CD4-positive, CD25-positive, alpha-beta regulatory T cell (primary cell): ENCODE measurements at regions not wholly inside any gene's neighbourhood (a gene's known extent, or its start where the extent isn't known, plus 50 kb on each side); places are given as distances from the start of the nearest gene placed in this dataset.

Experiments used
- ATAC-seq, 2 donors: fragments of 150-1000 bp; cut with Tn5 transposase; one replicate each; pipeline ENCODE4 v1.10.0; 2021; ENCODE audit warnings: low read depth in 2 of 2, moderate number of reproducible peaks in 2 of 2, moderate library complexity in 1 of 2
- DNase-seq, 3 donors: peaks; one replicate each; pipeline versions ENCODE4 v3.0.0 to v3.0.0-alpha.2; 2012 to 2022; ENCODE audit warnings: mixed read lengths in 1 of 3
- H3K27ac ChIP-seq: one replicate; pipeline ENCODE4 v1.7.0; 2013; ENCODE audit warnings: mild to moderate bottlenecking, low read length; ENCODE audit not compliant: insufficient read depth, poor library complexity, severe bottlenecking
- H3K27me3 ChIP-seq: one replicate; pipeline ENCODE4 v1.7.0; 2013; ENCODE audit warnings: low read length; ENCODE audit not compliant: control insufficient read depth, insufficient read depth
- H3K36me3 ChIP-seq: one replicate; pipeline ENCODE4 v1.7.0; 2013; ENCODE audit warnings: mild to moderate bottlenecking, low read length, moderate library complexity; ENCODE audit not compliant: control insufficient read depth, insufficient read depth
- H3K4me1 ChIP-seq: 2 replicates; pipeline ENCODE4 v1.7.0; 2013; ENCODE audit warnings: mild to moderate bottlenecking, low read length; ENCODE audit not compliant: insufficient read depth, control insufficient read depth, poor library complexity, severe bottlenecking
- H3K4me3 ChIP-seq: one replicate; pipeline ENCODE4 v1.7.0; 2013; ENCODE audit warnings: low read depth, mild to moderate bottlenecking, low read length, moderate library complexity
- H3K9me3 ChIP-seq, 2 experiments: 1 replicate in 1 of 2; 2 replicates in 1 of 2; pipeline ENCODE4 v1.7.0; 2013; ENCODE audit warnings: low read length in 2 of 2, mild to moderate bottlenecking in 1 of 2, moderate library complexity in 1 of 2; ENCODE audit not compliant: control insufficient read depth in 2 of 2
- H3K27ac Mint-ChIP-seq, 3 donors: one replicate each; pipeline ENCODE4 v1.8.0; 2020 to 2022; ENCODE audit warnings: mild to moderate bottlenecking in 3 of 3, mixed read lengths in 3 of 3, moderate library complexity in 2 of 3
- H3K27me3 Mint-ChIP-seq: one replicate; pipeline ENCODE4 v1.8.0; 2022; ENCODE audit warnings: mild to moderate bottlenecking, mixed read lengths
- H3K36me3 Mint-ChIP-seq: one replicate; pipeline ENCODE4 v1.8.0; 2020; ENCODE audit warnings: mixed read lengths
- H3K4me1 Mint-ChIP-seq, 4 donors: one replicate each; pipeline ENCODE4 v1.8.0; 2020 to 2022; ENCODE audit warnings: mixed read lengths in 4 of 4, mild to moderate bottlenecking in 1 of 4
- H3K4me3 Mint-ChIP-seq, 4 donors: one replicate each; pipeline ENCODE4 v1.8.0; 2020 to 2022; ENCODE audit warnings: mild to moderate bottlenecking in 4 of 4, mixed read lengths in 4 of 4, moderate library complexity in 3 of 4
- H3K9me3 Mint-ChIP-seq, 7 donors: one replicate each; pipeline ENCODE4 v1.8.0; 2020 to 2022; ENCODE audit warnings: mixed read lengths in 7 of 7, mild to moderate bottlenecking in 3 of 7, moderate library complexity in 2 of 7

DNA sequence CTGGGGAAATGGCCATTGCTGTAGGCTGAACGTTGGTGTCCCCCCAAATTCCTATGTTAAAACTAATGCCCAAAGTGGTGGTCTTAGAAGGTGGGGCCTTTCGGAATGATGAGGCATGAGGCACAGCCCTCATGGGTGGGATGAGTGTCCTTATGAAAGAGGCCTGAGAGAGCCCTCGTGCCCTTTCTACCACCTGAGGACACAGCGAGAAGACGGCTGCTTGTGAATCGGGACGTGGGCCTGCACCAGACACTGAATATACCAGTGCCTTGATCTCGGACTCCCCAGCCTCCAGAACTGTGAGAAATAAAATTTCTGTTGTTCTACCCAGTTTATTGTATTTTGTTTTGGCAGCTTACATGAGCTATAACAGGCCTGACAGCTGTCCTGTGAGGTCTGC, 162.9 kb upstream of the B3GAT1 start:
- Histone ChIP-seq H3K27ac (no peak overlapping the region), H3K36me3 (no peaks in the 10 kb centered on the region), H3K9me3 (no peaks in the 10 kb centered on the region), H3K4me1 (no peaks in the 10 kb centered on the region), H3K4me3 (no peak overlapping the region), H3K27me3 (no peaks in the 10 kb centered on the region)
- ATAC-seq: no peak
- Mint-ChIP-seq H3K36me3 (no peaks in the 10 kb centered on the region), H3K4me3 (no peak overlapping the region), H3K4me1 (no peaks in the 10 kb centered on the region), H3K27ac (no peak overlapping the region), H3K9me3 (no peaks in the 10 kb centered on the region), H3K27me3 (peaks cover 12% of the 10 kb centered on the region)
- no peak for DNase-seq

DNA sequence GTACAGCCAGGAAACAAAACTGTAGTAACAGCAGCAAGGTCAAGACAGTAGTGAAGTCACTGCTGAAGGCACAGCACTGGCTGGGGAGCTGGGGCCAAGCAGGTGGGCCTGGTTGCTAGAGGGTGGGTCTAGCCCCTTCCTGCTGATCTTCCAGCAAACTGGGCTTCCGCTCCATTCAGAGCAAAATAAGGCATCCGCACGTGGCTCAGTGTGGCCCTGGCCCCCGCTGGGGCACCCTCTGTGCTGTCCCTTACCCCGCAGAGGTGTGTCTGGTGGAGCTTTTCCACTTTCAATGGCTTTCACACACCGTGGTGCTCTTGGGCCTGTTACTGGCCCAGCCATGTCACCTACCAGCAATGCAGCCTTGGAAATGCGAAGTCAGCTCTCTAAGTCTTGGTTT, 162.4 kb upstream of the B3GAT1 start:
- no peaks in the 10 kb centered on the region for H3K9me3 Mint-ChIP-seq
- ATAC-seq (no peak), DNase-seq (no peak)
- no peaks in the 10 kb centered on the region for H3K36me3 Mint-ChIP-seq
- no peaks in the 10 kb centered on the region for H3K4me1 ChIP-seq
- peaks cover 12% of the 10 kb centered on the region for H3K27me3 Mint-ChIP-seq
- no peaks in the 10 kb centered on the region for H3K9me3 ChIP-seq
- no peaks in the 10 kb centered on the region for H3K27me3 ChIP-seq
- no peak overlapping the region for H3K27ac Mint-ChIP-seq
- no peak overlapping the region for H3K27ac ChIP-seq
- H3K36me3 ChIP-seq: no peaks in the 10 kb centered on the region
- H3K4me1 Mint-ChIP-seq: no peaks in the 10 kb centered on the region
- no peak overlapping the region for H3K4me3 Mint-ChIP-seq
- no peak overlapping the region for H3K4me3 ChIP-seq

- no peaks in the 10 kb centered on the region for H3K27me3 ChIP-seq
- peaks cover 12% of the 10 kb centered on the region for H3K27me3 Mint-ChIP-seq
- H3K9me3 Mint-ChIP-seq: no peaks in the 10 kb centered on the region
- no peaks in the 10 kb centered on the region for H3K9me3 ChIP-seq
- no peak overlapping the region for H3K4me3 ChIP-seq
- no peaks in the 10 kb centered on the region for H3K4me1 ChIP-seq
- no peaks in the 10 kb centered on the region for H3K36me3 Mint-ChIP-seq
- no peaks in the 10 kb centered on the region for H3K36me3 ChIP-seq
- H3K27ac Mint-ChIP-seq: no peak overlapping the region
- ATAC-seq: no peak
- no peak overlapping the region for H3K4me3 Mint-ChIP-seq
- H3K4me1 Mint-ChIP-seq: no peaks in the 10 kb centered on the region
- no peak for DNase-seq
- no peak overlapping the region for H3K27ac ChIP-seq
Observed at GRCh38 chr11:134573857-134574256, 161.8 kb upstream of the B3GAT1 start.

DNA sequence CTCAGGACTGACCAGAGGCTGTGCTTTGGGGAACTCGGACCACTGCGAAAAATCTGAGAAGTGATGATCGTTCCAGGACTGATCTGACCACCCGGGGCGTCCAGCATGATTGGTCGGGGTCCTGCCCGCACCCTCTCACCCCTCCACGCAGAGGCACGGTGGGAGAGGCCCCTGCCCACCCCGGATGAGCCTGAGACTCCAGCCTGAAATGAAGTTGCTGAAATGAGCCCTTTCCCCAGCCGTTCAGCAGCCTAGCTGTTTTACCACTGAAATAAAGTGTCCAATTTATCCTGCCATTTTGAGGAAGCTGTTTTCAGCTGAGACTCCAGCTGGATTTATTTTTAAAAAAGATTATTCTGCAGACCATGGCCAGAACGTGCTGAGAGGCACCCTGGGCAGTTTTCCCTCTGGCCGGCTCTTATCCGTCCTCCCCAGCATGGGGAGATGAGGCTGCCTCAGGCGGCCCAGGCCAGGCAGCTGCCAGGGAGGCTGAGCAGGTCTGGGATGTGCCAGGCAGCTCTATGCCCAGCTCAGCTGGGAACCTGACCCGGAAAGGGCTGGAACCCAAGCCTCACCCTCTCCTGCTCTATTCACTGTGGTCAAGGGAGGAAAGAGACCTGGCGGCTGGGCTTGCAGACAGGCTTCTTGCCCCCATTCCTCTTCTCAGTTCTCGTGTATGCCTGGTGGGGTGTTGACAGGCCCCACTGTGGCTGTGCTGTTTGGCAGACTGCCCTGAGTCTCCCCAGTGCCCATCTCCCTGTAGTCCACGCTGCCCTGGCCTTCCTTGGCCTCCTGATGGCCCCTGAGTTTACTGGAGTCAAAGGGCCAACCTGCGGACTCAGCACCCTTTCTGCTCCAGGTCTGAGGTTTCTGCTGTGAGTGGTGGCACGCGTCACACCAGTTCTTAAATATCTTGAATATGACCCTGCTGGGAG, 161.0 kb upstream of the B3GAT1 start:
- Histone ChIP-seq H3K27ac (no peak overlapping the region), H3K27me3 (no peaks in the 10 kb centered on the region), H3K4me3 (no peak overlapping the region), H3K36me3 (no peaks in the 10 kb centered on the region), H3K4me1 (no peaks in the 10 kb centered on the region), H3K9me3 (no peaks in the 10 kb centered on the region)
- H3K27me3 Mint-ChIP-seq: peaks cover 11% of the 10 kb centered on the region
- H3K9me3 Mint-ChIP-seq: no peaks in the 10 kb centered on the region
- ATAC-seq (no peak), DNase-seq (no peak)
- no peaks in the 10 kb centered on the region for H3K36me3 Mint-ChIP-seq
- H3K4me1 Mint-ChIP-seq: no peaks in the 10 kb centered on the region
- no peak overlapping the region for H3K4me3 Mint-ChIP-seq
- no peak overlapping the region for H3K27ac Mint-ChIP-seq

DNA sequence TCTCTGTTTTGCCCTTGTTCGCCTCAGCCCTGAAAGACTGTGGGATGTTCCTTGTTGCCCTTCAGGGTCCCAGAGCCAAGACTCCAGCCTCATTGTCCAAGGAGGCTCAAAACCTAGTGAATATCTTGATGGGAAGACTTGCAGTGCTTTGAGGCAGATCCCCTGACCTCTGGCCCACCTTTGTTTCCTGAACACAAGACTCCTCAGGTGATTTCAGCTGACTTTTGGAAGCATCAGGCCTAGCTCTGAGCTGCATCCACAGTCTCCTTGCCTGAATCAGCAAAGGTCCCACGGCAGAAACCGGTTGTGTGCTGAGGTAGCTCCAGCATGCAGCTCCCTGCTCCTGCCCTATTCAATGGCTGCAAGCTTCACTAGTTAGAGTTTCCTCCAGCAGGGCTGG, 159.3 kb upstream of the B3GAT1 start:
- no peaks in the 10 kb centered on the region for H3K36me3 ChIP-seq
- Mint-ChIP-seq H3K9me3 (no peaks in the 10 kb centered on the region), H3K4me1 (no peaks in the 10 kb centered on the region), H3K27ac (no peak overlapping the region), H3K4me3 (no peak overlapping the region), H3K36me3 (no peaks in the 10 kb centered on the region), H3K27me3 (peaks cover 4% of the 10 kb centered on the region)
- H3K4me3 ChIP-seq: no peak overlapping the region
- ATAC-seq (no peak), DNase-seq (no peak)
- no peaks in the 10 kb centered on the region for H3K9me3 ChIP-seq
- H3K27ac ChIP-seq: no peak overlapping the region
- no peaks in the 10 kb centered on the region for H3K4me1 ChIP-seq
- no peaks in the 10 kb centered on the region for H3K27me3 ChIP-seq

- Histone ChIP-seq H3K36me3 (no peaks in the 10 kb centered on the region), H3K4me1 (no peaks in the 10 kb centered on the region), H3K27ac (no peak overlapping the region), H3K27me3 (no peaks in the 10 kb centered on the region), H3K9me3 (no peaks in the 10 kb centered on the region), H3K4me3 (no peak overlapping the region)
- no peak overlapping the region for H3K27ac Mint-ChIP-seq
- H3K4me3 Mint-ChIP-seq: no peak overlapping the region
- no peaks in the 10 kb centered on the region for H3K4me1 Mint-ChIP-seq
- H3K36me3 Mint-ChIP-seq: no peaks in the 10 kb centered on the region
- peaks cover 4% of the 10 kb centered on the region for H3K27me3 Mint-ChIP-seq
- DNase-seq: no peak
- no peaks in the 10 kb centered on the region for H3K9me3 Mint-ChIP-seq
- no peak for ATAC-seq
Observed at GRCh38 chr11:134569195-134569594, 157.2 kb upstream of the B3GAT1 start.

DNA sequence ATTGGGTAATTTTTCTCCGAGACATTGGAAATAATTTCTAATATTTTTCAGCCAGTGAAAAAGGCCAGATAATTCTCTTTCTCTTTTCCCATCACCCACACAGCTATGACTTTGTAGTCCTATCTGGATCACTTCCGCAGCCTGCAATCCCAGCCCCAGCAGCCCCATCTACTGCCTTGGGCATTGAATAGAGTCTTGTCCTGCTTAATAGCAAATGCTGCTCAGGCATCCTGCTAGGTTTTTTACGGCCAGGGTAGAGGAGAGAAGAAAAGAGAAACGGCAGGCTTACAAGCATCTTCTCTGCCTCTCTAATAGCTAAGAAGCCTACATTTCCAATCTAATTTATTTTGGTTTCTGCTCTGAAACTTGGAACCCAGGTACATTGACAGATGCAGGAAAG, 154.3 kb upstream of the B3GAT1 start:
- Mint-ChIP-seq H3K27me3 (peaks cover 4% of the 10 kb centered on the region), H3K27ac (no peak overlapping the region), H3K9me3 (no peaks in the 10 kb centered on the region), H3K4me3 (no peak overlapping the region), H3K4me1 (no peaks in the 10 kb centered on the region), H3K36me3 (no peaks in the 10 kb centered on the region)
- DNase-seq: no peak
- no peaks in the 10 kb centered on the region for H3K9me3 ChIP-seq
- H3K36me3 ChIP-seq: no peaks in the 10 kb centered on the region
- H3K4me3 ChIP-seq: no peak overlapping the region
- H3K27ac ChIP-seq: no peak overlapping the region
- no peaks in the 10 kb centered on the region for H3K27me3 ChIP-seq
- no peaks in the 10 kb centered on the region for H3K4me1 ChIP-seq
- no peak for ATAC-seq

GRCh38 chr11:134565343-134565891, 153.4 kb upstream of the B3GAT1 start:
- no peaks in the 10 kb centered on the region for H3K36me3 Mint-ChIP-seq
- DNase-seq (no peak), ATAC-seq (no peak)
- H3K4me1 Mint-ChIP-seq: no peaks in the 10 kb centered on the region
- H3K27me3 Mint-ChIP-seq: no peaks in the 10 kb centered on the region
- no peak overlapping the region for H3K4me3 ChIP-seq
- H3K36me3 ChIP-seq: no peaks in the 10 kb centered on the region
- H3K27ac ChIP-seq: no peak overlapping the region
- H3K4me3 Mint-ChIP-seq: no peak overlapping the region
- no peaks in the 10 kb centered on the region for H3K9me3 Mint-ChIP-seq
- H3K9me3 ChIP-seq: no peaks in the 10 kb centered on the region
- no peak overlapping the region for H3K27ac Mint-ChIP-seq
- H3K27me3 ChIP-seq: no peaks in the 10 kb centered on the region
- H3K4me1 ChIP-seq: no peaks in the 10 kb centered on the region
